ENCODE measurements at regions not wholly inside any gene's neighbourhood (a gene's known extent, or its start where the extent isn't known, plus 50 kb on each side); places are given as distances from the start of the nearest gene placed in this dataset.

GRCh38 chr1:57615956-57616355, 192.1 kb upstream of the DAB1 start:
- TF ChIP-seq CTCF (conservative IDR thresholded peaks at IDR 0.05; ENCODE audit: low read depth, low read length) (no peak), EZH2 (IDR thresholded peaks at IDR 0.05; ENCODE audit: borderline replicate concordance, low read depth, low read length, poor library complexity, severe bottlenecking) (no peak)
